Hepatocyte (in vitro differentiated cells): ENCODE measurements at regions not wholly inside any gene's neighbourhood (a gene's known extent, or its start where the extent isn't known, plus 50 kb on each side); places are given as distances from the start of the nearest gene placed in this dataset.

Source experiments
- DNase-seq: peaks from one replicate; pipeline ENCODE4 v3.0.0-alpha.2; 2016; ENCODE audit warnings: low spot score
- H2AFZ ChIP-seq: fragments of 200-600 bp; sonication (generic); 2 replicates; pipeline ENCODE4 v1.6.0; 2016; ENCODE audit warnings: antibody characterized with exemption, mild to moderate bottlenecking
- H3K27ac ChIP-seq: fragments of 200-600 bp; sonication (generic); 2 replicates; pipeline ENCODE4 v1.5.1; 2016; ENCODE audit warnings: mild to moderate bottlenecking
- H3K27me3 ChIP-seq: fragments of 200-600 bp; sonication (generic); 2 replicates; pipeline ENCODE4 v1.6.1; 2016
- H3K36me3 ChIP-seq: fragments of 200-600 bp; sonication (generic); replicated peaks from 2 replicates; pipeline ENCODE4 v1.5.1; 2016; ENCODE audit warnings: low read depth; ENCODE audit not compliant: insufficient read depth
- H3K4me1 ChIP-seq: fragments of 200-600 bp; sonication (generic); 2 replicates; pipeline ENCODE4 v1.5.1; 2016; ENCODE audit warnings: mild to moderate bottlenecking, moderate library complexity; ENCODE audit not compliant: insufficient read depth
- H3K4me2 ChIP-seq: fragments of 200-600 bp; sonication (generic); 2 replicates; pipeline ENCODE4 v1.6.0; 2016
- H3K4me3 ChIP-seq: fragments of 200-600 bp; sonication (generic); 2 replicates; pipeline ENCODE4 v1.5.1; 2016; ENCODE audit warnings: mild to moderate bottlenecking
- H3K79me2 ChIP-seq: fragments of 200-600 bp; sonication (generic); 2 replicates; pipeline ENCODE4 v1.6.0; 2017; ENCODE audit warnings: mild to moderate bottlenecking
- H3K9me2 ChIP-seq: fragments of 200-600 bp; sonication (generic); replicated peaks from 2 replicates; pipeline ENCODE4 v1.6.0; 2017; ENCODE audit warnings: mild to moderate bottlenecking; ENCODE audit not compliant: insufficient read depth
- H3K9me3 ChIP-seq: fragments of 200-600 bp; sonication (generic); 2 replicates; pipeline ENCODE4 v1.5.1; 2016; ENCODE audit warnings: low read depth, mild to moderate bottlenecking
- H4K20me1 ChIP-seq: fragments of 200-600 bp; sonication (generic); 2 replicates; pipeline ENCODE4 v1.6.0; 2016; ENCODE audit warnings: mild to moderate bottlenecking; ENCODE audit not compliant: insufficient read depth, poor library complexity, severe bottlenecking
- EZH2 ChIP-seq: fragments of 200-600 bp; sonication (generic); IDR thresholded peaks from 2 replicates; pipeline ENCODE4 v1.6.1; 2016; ENCODE audit warnings: antibody characterized with exemption, mild to moderate bottlenecking, borderline replicate concordance
- EZH2phosphoT487 ChIP-seq: fragments of 200-600 bp; sonication (generic); IDR thresholded peaks from one replicate; pipeline ENCODE4 v1.6.1; 2018; ENCODE audit warnings: antibody characterized with exemption, mild to moderate bottlenecking, low read depth, moderate library complexity; ENCODE audit not compliant: unreplicated experiment, severe bottlenecking
- WGBS: methylation state at CpG from one replicate; pipeline ENCODE4 v1.1.6; 2016; ENCODE audit warnings: low lambda C conversion rate; ENCODE audit errors: missing lambda C conversion rate; 5-methylcytosine and 5-hydroxymethylcytosine counted together
- TF ChIP-seq, protein P1 (sequence below): fragments of 200-600 bp; sonication (generic); IDR thresholded peaks from 2 replicates; pipeline ENCODE4 v1.5.1; 2016; ENCODE audit warnings: antibody characterized with exemption, mild to moderate bottlenecking; ENCODE audit not compliant: poor library complexity

- no peaks in the 10 kb centered on the region for H3K9me2 ChIP-seq
- no peaks in the 10 kb centered on the region for H3K9me3 ChIP-seq
- no peaks in the 10 kb centered on the region for H4K20me1 ChIP-seq
- H3K79me2 ChIP-seq, result no peaks in the 10 kb centered on the region
- 15% methylated on average over 1 of the region's 1 CpG for WGBS
- H3K27me3 ChIP-seq, result no peaks in the 10 kb centered on the region
- no peak overlapping the region for H3K27ac ChIP-seq
- H3K4me3 ChIP-seq, result no peak overlapping the region
- no peak overlapping the region for H2AFZ ChIP-seq
- no peaks in the 10 kb centered on the region for H3K4me1 ChIP-seq
- H3K36me3 ChIP-seq, result no peaks in the 10 kb centered on the region
- TF ChIP-seq EZH2phosphoT487 (no peak), EZH2 (no peak)
- TF ChIP-seq, protein P1, sequence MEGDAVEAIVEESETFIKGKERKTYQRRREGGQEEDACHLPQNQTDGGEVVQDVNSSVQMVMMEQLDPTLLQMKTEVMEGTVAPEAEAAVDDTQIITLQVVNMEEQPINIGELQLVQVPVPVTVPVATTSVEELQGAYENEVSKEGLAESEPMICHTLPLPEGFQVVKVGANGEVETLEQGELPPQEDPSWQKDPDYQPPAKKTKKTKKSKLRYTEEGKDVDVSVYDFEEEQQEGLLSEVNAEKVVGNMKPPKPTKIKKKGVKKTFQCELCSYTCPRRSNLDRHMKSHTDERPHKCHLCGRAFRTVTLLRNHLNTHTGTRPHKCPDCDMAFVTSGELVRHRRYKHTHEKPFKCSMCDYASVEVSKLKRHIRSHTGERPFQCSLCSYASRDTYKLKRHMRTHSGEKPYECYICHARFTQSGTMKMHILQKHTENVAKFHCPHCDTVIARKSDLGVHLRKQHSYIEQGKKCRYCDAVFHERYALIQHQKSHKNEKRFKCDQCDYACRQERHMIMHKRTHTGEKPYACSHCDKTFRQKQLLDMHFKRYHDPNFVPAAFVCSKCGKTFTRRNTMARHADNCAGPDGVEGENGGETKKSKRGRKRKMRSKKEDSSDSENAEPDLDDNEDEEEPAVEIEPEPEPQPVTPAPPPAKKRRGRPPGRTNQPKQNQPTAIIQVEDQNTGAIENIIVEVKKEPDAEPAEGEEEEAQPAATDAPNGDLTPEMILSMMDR, result no peak
- DNase-seq, result no peak
- no peak overlapping the region for H3K4me2 ChIP-seq
These were observed 335.0 kb upstream of the KCNH7 start for GRCh38 chr2:163173591-163173990.

- TF ChIP-seq, protein P1, result no peak
- TF ChIP-seq EZH2 (no peak), EZH2phosphoT487 (no peak)
- no peak for DNase-seq
- no peaks in the 10 kb centered on the region for H3K27me3 ChIP-seq
- no peaks in the 10 kb centered on the region for H4K20me1 ChIP-seq
- no peaks in the 10 kb centered on the region for H3K79me2 ChIP-seq
- no peak overlapping the region for H3K4me3 ChIP-seq
- H3K9me2 ChIP-seq, result no peaks in the 10 kb centered on the region
- no peaks in the 10 kb centered on the region for H3K9me3 ChIP-seq
- no peak overlapping the region for H2AFZ ChIP-seq
- H3K4me1 ChIP-seq, result no peaks in the 10 kb centered on the region
- no peak overlapping the region for H3K27ac ChIP-seq
- H3K4me2 ChIP-seq, result no peak overlapping the region
- no peaks in the 10 kb centered on the region for H3K36me3 ChIP-seq
- WGBS, result 63% methylated on average over 2 of the region's 2 CpGs
These were observed 333.4 kb upstream of the KCNH7 start for GRCh38 chr2:163171786-163172530.

- Histone ChIP-seq H3K9me3 (no peaks in the 10 kb centered on the region), H3K79me2 (no peaks in the 10 kb centered on the region), H3K27me3 (no peaks in the 10 kb centered on the region), H3K4me1 (no peaks in the 10 kb centered on the region), H4K20me1 (no peaks in the 10 kb centered on the region), H3K9me2 (no peaks in the 10 kb centered on the region), H3K4me3 (no peak overlapping the region), H3K27ac (no peak overlapping the region), H3K36me3 (no peaks in the 10 kb centered on the region), H3K4me2 (no peak overlapping the region), H2AFZ (no peak overlapping the region)
- TF ChIP-seq EZH2phosphoT487, result no peak
- TF ChIP-seq EZH2, result no peak
- TF ChIP-seq, protein P1, result no peak
- 45% methylated on average over 1 of the region's 1 CpG for WGBS
- DNase-seq, result no peak
These were observed 319.4 kb upstream of the KCNH7 start for GRCh38 chr2:163157891-163158496.
